ENCODE measurements at regions not wholly inside any gene's neighbourhood (a gene's known extent, or its start where the extent isn't known, plus 50 kb on each side); places are given as distances from the start of the nearest gene placed in this dataset.

GRCh38 chr2:41933046-41933420, 114.8 kb upstream of the PKDCC start:
- DNase-seq (ENCODE audit: low read depth in 2 of 2) = peak in 1 of 2 donors; percentile 61
- H4K20me1 ChIP-seq (ENCODE audit: control insufficient read depth, extremely low read depth, insufficient read depth, low read length) = no peaks in the 10 kb centered on the region
- no peaks in the 10 kb centered on the region for H3K27me3 ChIP-seq (ENCODE audit: control insufficient read depth, insufficient read depth, low read length)
- H3K9ac ChIP-seq (ENCODE audit: insufficient read depth, low read length) = no peak overlapping the region
- H3K36me3 ChIP-seq (ENCODE audit: control insufficient read depth, insufficient read depth, low read length) = no peaks in the 10 kb centered on the region
- peak overlapping the region; percentile 74 for H3K27ac ChIP-seq (ENCODE audit: insufficient read depth, low read length)
- no peaks in the 10 kb centered on the region for H3K79me2 ChIP-seq (ENCODE audit: control insufficient read depth, insufficient read depth, low read length)
- TF ChIP-seq CTCF (conservative IDR thresholded peaks at IDR 0.05 in 1 of 2, IDR thresholded peaks at IDR 0.05 in 1 of 2; ENCODE audit: low read depth in 1 of 2, low read length in 2 of 2) = no peak
- TF ChIP-seq EZH2 (IDR thresholded peaks at IDR 0.05; ENCODE audit: low read length, missing control alignments) = no peak
- H3K4me1 ChIP-seq (ENCODE audit: control insufficient read depth, extremely low read depth, insufficient read depth, low read length) = peaks cover 29% of the 10 kb centered on the region
- H3K4me2 ChIP-seq (ENCODE audit: extremely low read depth, insufficient read depth, low read length) = peak overlapping the region; percentile 87
- H3K4me3 ChIP-seq (replicated peaks in 1 of 4; ENCODE audit: control extremely low read depth in 1 of 4, insufficient read depth in 1 of 4, low read depth in 3 of 4, low read length in 4 of 4) = peak overlapping the region in 1 of 4 experiments; percentile 33
- no peak overlapping the region for H2AFZ ChIP-seq (ENCODE audit: low read length)
- no peaks in the 10 kb centered on the region for H3K9me3 ChIP-seq (ENCODE audit: control insufficient read depth, insufficient read depth, low read depth, low read length)

- TF ChIP-seq EZH2 (IDR thresholded peaks at IDR 0.05; ENCODE audit: low read length, missing control alignments) (no peak), CTCF (conservative IDR thresholded peaks at IDR 0.05 in 1 of 2, IDR thresholded peaks at IDR 0.05 in 1 of 2; ENCODE audit: low read depth in 1 of 2, low read length in 2 of 2) (no peak)
- Histone ChIP-seq H3K4me1 (ENCODE audit: control insufficient read depth, extremely low read depth, insufficient read depth, low read length) (peaks cover 29% of the 10 kb centered on the region), H3K9ac (ENCODE audit: insufficient read depth, low read length) (no peak overlapping the region)
Measured at GRCh38 chr2:41933585-41934320, 114.1 kb upstream of the PKDCC start.

GRCh38 chr2:41934329-41934958, 113.4 kb upstream of the PKDCC start:
- Histone ChIP-seq H3K9me3 (ENCODE audit: control insufficient read depth, insufficient read depth, low read depth, low read length) (no peaks in the 10 kb centered on the region), H3K4me1 (ENCODE audit: control insufficient read depth, extremely low read depth, insufficient read depth, low read length) (peaks cover 29% of the 10 kb centered on the region), H3K27ac (ENCODE audit: insufficient read depth, low read length) (peak overlapping the region; percentile 58), H3K9ac (ENCODE audit: insufficient read depth, low read length) (no peak overlapping the region), H3K36me3 (ENCODE audit: control insufficient read depth, insufficient read depth, low read length) (no peaks in the 10 kb centered on the region), H3K27me3 (ENCODE audit: control insufficient read depth, insufficient read depth, low read length) (no peaks in the 10 kb centered on the region), H4K20me1 (ENCODE audit: control insufficient read depth, extremely low read depth, insufficient read depth, low read length) (no peaks in the 10 kb centered on the region), H2AFZ (ENCODE audit: low read length) (peak overlapping the region; percentile 22), H3K4me2 (ENCODE audit: extremely low read depth, insufficient read depth, low read length) (peak overlapping the region; percentile 51), H3K79me2 (ENCODE audit: control insufficient read depth, insufficient read depth, low read length) (no peaks in the 10 kb centered on the region), H3K4me3 (replicated peaks in 1 of 4; ENCODE audit: control extremely low read depth in 1 of 4, insufficient read depth in 1 of 4, low read depth in 3 of 4, low read length in 4 of 4) (peak overlapping the region in 2 of 4 experiments; percentile 0 to 17)
- TF ChIP-seq EZH2 (IDR thresholded peaks at IDR 0.05; ENCODE audit: low read length, missing control alignments) (no peak), CTCF (conservative IDR thresholded peaks at IDR 0.05 in 1 of 2, IDR thresholded peaks at IDR 0.05 in 1 of 2; ENCODE audit: low read depth in 1 of 2, low read length in 2 of 2) (no peak)
- peak; percentile 84 to 87 for DNase-seq (ENCODE audit: low read depth in 2 of 2)

More at GRCh38 chr2:41933585-41934320, 114.1 kb upstream of the PKDCC start:
- Histone ChIP-seq H3K4me3 (replicated peaks in 1 of 4; ENCODE audit: control extremely low read depth in 1 of 4, insufficient read depth in 1 of 4, low read depth in 3 of 4, low read length in 4 of 4) (peak overlapping the region in 2 of 4 experiments; percentile 3 to 17), H3K4me2 (ENCODE audit: extremely low read depth, insufficient read depth, low read length) (peak overlapping the region; percentile 87), H2AFZ (ENCODE audit: low read length) (peak overlapping the region; percentile 22), H3K27ac (ENCODE audit: insufficient read depth, low read length) (peak overlapping the region; percentile 58), H3K27me3 (ENCODE audit: control insufficient read depth, insufficient read depth, low read length) (no peaks in the 10 kb centered on the region), H3K9me3 (ENCODE audit: control insufficient read depth, insufficient read depth, low read depth, low read length) (no peaks in the 10 kb centered on the region), H3K79me2 (ENCODE audit: control insufficient read depth, insufficient read depth, low read length) (no peaks in the 10 kb centered on the region), H3K36me3 (ENCODE audit: control insufficient read depth, insufficient read depth, low read length) (no peaks in the 10 kb centered on the region), H4K20me1 (ENCODE audit: control insufficient read depth, extremely low read depth, insufficient read depth, low read length) (no peaks in the 10 kb centered on the region)
- DNase-seq (ENCODE audit: low read depth in 2 of 2) = peak; percentile 96 to 98

Measured in fibroblast of lung (primary cell).